ENCODE measurements at regions not wholly inside any gene's neighbourhood (a gene's known extent, or its start where the extent isn't known, plus 50 kb on each side); places are given as distances from the start of the nearest gene placed in this dataset.

DNA sequence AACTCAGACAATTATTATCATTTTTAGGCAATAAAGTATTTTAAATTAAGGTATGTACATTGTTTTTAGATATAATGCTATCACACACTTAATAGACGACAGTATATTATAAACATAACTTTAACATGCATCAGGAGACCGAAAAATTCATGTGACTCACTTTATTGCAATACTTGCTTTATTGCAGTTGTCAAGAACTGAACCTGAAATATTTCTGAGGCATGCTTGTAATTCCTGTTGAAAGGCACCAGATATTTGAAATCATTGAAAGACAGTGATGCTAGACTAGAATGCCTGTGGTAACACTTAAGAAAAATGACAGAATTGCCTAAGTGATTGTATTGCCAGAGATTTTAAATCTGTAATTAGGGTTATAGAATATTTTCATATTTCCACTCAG, 175.6 kb upstream of the MAGEB2 start:
- no peak for TF ChIP-seq CTCF (conservative IDR thresholded peaks at IDR 0.05 in 1 of 2, IDR thresholded peaks at IDR 0.05 in 1 of 2; ENCODE audit: low read depth in 1 of 2, low read length in 2 of 2)
- no peak for TF ChIP-seq EZH2 (IDR thresholded peaks at IDR 0.05; ENCODE audit: low read length, missing control alignments)

Data from fibroblast of lung (primary cell).